ENCODE measurements at regions not wholly inside any gene's neighbourhood (a gene's known extent, or its start where the extent isn't known, plus 50 kb on each side); places are given as distances from the start of the nearest gene placed in this dataset.

- Histone ChIP-seq H3K9ac (ENCODE audit: extremely low read depth, insufficient read length, low read length) (no peak overlapping the region), H4K20me1 (ENCODE audit: control insufficient read depth, insufficient read depth, insufficient read length) (no peaks in the 10 kb centered on the region), H4K8ac (replicated peaks; ENCODE audit: insufficient read length, low read depth, low read length) (no peak overlapping the region), H3K79me1 (ENCODE audit: insufficient read depth, low read depth, low read length, poor library complexity, severe bottlenecking) (no peaks in the 10 kb centered on the region), H3K9me3 (ENCODE audit: control insufficient read depth, low read depth, low read length) (peaks cover 11% of the 10 kb centered on the region), H3K18ac (ENCODE audit: insufficient read length, low read depth, low read length) (no peak overlapping the region), H2BK20ac (ENCODE audit: low read depth, low read length, poor library complexity, severe bottlenecking) (no peak overlapping the region), H3K27ac (ENCODE audit: insufficient read length, low read depth, low read length) (no peak overlapping the region), H2BK15ac (ENCODE audit: low read depth, low read length) (no peak overlapping the region), H2BK5ac (ENCODE audit: insufficient read length, low read length) (no peak overlapping the region), H2BK12ac (ENCODE audit: insufficient read length, low read depth, low read length) (no peak overlapping the region), H3K56ac (ENCODE audit: insufficient read length, low read depth, low read length) (no peak overlapping the region), H3T11ph (ENCODE audit: low read length) (no peak overlapping the region), H2BK120ac (ENCODE audit: low read depth, low read length, poor library complexity, severe bottlenecking) (no peak overlapping the region), H2AK5ac (ENCODE audit: insufficient read length, low read length) (no peak overlapping the region), H3K23me2 (ENCODE audit: insufficient read length, low read depth, low read length, poor library complexity, severe bottlenecking) (no peaks in the 10 kb centered on the region), H3K27me3 (ENCODE audit: insufficient read depth, low read length) (no peaks in the 10 kb centered on the region), H3K23ac (ENCODE audit: insufficient read length, low read depth, low read length) (no peak overlapping the region), H2AFZ (ENCODE audit: low read length) (no peak overlapping the region), H3K4ac (ENCODE audit: low read depth, low read length) (no peak overlapping the region), H3K79me2 (ENCODE audit: insufficient read depth, low read length) (no peaks in the 10 kb centered on the region), H3K14ac (ENCODE audit: insufficient read depth, low read length) (no peak overlapping the region), H3K4me1 (ENCODE audit: insufficient read depth, low read length) (no peaks in the 10 kb centered on the region), H4K91ac (ENCODE audit: insufficient read length, low read depth, low read length) (no peak overlapping the region), H4K5ac (ENCODE audit: insufficient read length, low read depth, low read length) (no peak overlapping the region), H3K4me2 (ENCODE audit: insufficient read depth, insufficient read length, low read length) (no peak overlapping the region)
- no peak for TF ChIP-seq CTCF (conservative IDR thresholded peaks at IDR 0.05)
- H3K4me3 Mint-ChIP-seq: no peak overlapping the region
- H3K27ac Mint-ChIP-seq: no peak overlapping the region
- peaks cover 0 to 6% of the 10 kb centered on the region in 2 experiments; a peak in 2 of 4 replicates for H3K4me1 Mint-ChIP-seq
- no peak for DNase-seq
- peaks cover 15% of the 10 kb centered on the region in 2 experiments for H3K9me3 Mint-ChIP-seq
- peaks cover 2 to 18% (median 17%) of the 10 kb centered on the region in 3 experiments; a peak in 6 of 7 replicates for H3K36me3 Mint-ChIP-seq (ENCODE audit: insufficient read depth in 1 of 3, low read depth in 3 of 3)
- no peaks in the 10 kb centered on the region for H3K27me3 Mint-ChIP-seq (ENCODE audit: low read depth)
- WGBS (ENCODE audit: extremely low coverage, insufficient read length, low lambda C conversion rate): no CpG with 5 or more reads among the region's 4 CpGs
Measured at GRCh38 chr5:100424787-100425186, 110.4 kb upstream of the FAM174A start.
